PFSK-1 (cell line): ENCODE measurements at regions not wholly inside any gene's neighbourhood (a gene's known extent, or its start where the extent isn't known, plus 50 kb on each side); places are given as distances from the start of the nearest gene placed in this dataset.

ENCODE experiments used
- FOXP2 ChIP-seq: optimal IDR thresholded peaks from 2 replicates; pipeline ENCODE3; 2011; ENCODE audit warnings: borderline replicate concordance, control low read depth, inconsistent platforms; ENCODE audit not compliant: insufficient read depth; ENCODE audit errors: extremely low read length, extremely low read depth
- POLR2AphosphoS5 ChIP-seq: IDR thresholded peaks from 2 replicates; pipeline ENCODE4 v1.6.1; 2012; ENCODE audit warnings: low read depth, mild to moderate bottlenecking, control low read depth, low read length, moderate library complexity
- SIN3A ChIP-seq: IDR thresholded peaks from 2 replicates; pipeline ENCODE4 v1.6.1; 2012; ENCODE audit warnings: mild to moderate bottlenecking, low read length, moderate library complexity, borderline replicate concordance; ENCODE audit not compliant: insufficient read depth
- TAF1 ChIP-seq: IDR thresholded peaks from 2 replicates; pipeline ENCODE4 v1.6.1; 2012; ENCODE audit warnings: low read length, control low read depth, borderline replicate concordance; ENCODE audit not compliant: insufficient read depth
- TF ChIP-seq, protein P1 (sequence below), 2 experiments: IDR thresholded peaks; 2 replicates each; pipeline versions ENCODE4 v1.6.1 to v1.8.0; 2011 to 2012; ENCODE audit warnings: low read depth in 2 of 2, low read length in 2 of 2, control low read depth in 1 of 2, inconsistent platforms in 1 of 2, mild to moderate bottlenecking in 1 of 2, moderate library complexity in 1 of 2; ENCODE audit not compliant: insufficient read depth in 1 of 2

DNA sequence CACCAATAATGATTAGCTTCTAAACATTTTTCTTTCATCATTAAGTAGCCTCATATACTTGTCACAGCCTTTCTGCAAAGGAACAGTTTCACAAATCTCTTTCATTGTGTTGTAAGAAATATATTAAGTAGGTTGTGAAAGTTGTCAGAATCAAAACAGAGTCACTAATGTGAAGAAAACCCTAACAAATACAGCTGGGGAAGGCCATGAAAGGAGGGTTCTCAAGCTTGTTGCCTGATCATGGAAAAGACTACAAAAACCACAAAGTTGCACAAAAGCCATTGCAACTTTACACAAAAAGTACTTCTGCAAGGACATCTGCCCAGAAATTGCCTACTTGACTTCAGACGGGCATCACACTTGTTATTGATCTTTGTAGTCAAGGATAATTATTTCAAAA lies 216.1 kb downstream of the ALDH8A1 start:
- TF ChIP-seq POLR2AphosphoS5: no peak
- TF ChIP-seq TAF1: no peak
- TF ChIP-seq SIN3A: no peak
- TF ChIP-seq, protein P1, sequence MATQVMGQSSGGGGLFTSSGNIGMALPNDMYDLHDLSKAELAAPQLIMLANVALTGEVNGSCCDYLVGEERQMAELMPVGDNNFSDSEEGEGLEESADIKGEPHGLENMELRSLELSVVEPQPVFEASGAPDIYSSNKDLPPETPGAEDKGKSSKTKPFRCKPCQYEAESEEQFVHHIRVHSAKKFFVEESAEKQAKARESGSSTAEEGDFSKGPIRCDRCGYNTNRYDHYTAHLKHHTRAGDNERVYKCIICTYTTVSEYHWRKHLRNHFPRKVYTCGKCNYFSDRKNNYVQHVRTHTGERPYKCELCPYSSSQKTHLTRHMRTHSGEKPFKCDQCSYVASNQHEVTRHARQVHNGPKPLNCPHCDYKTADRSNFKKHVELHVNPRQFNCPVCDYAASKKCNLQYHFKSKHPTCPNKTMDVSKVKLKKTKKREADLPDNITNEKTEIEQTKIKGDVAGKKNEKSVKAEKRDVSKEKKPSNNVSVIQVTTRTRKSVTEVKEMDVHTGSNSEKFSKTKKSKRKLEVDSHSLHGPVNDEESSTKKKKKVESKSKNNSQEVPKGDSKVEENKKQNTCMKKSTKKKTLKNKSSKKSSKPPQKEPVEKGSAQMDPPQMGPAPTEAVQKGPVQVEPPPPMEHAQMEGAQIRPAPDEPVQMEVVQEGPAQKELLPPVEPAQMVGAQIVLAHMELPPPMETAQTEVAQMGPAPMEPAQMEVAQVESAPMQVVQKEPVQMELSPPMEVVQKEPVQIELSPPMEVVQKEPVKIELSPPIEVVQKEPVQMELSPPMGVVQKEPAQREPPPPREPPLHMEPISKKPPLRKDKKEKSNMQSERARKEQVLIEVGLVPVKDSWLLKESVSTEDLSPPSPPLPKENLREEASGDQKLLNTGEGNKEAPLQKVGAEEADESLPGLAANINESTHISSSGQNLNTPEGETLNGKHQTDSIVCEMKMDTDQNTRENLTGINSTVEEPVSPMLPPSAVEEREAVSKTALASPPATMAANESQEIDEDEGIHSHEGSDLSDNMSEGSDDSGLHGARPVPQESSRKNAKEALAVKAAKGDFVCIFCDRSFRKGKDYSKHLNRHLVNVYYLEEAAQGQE (IDR thresholded peaks at IDR 0.05; ENCODE audit: insufficient read depth in 1 of 2, low read depth in 2 of 2, low read length in 2 of 2): no peak
- no peak for TF ChIP-seq FOXP2

DNA sequence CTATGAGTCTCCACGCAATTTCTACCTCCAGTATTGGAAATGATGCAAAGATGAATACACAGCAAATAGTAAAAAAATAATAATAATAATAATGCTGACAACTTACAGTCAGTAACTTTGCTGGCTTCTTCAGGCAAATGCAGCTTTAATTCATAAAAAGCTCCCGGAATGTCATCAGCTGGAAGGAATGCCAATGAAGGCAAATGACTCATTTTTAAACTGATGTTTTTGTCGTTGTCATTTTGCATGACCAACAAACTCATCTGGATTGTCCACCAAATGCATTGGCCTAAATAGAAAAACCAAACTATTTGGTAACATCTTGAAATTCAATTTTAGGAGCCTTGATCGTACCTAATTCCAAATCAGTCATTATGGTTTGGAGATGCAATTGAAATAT lies 217.1 kb downstream of the ALDH8A1 start:
- no peak for TF ChIP-seq POLR2AphosphoS5
- TF ChIP-seq, protein P1 (IDR thresholded peaks at IDR 0.05; ENCODE audit: insufficient read depth in 1 of 2, low read depth in 2 of 2, low read length in 2 of 2): no peak
- no peak for TF ChIP-seq TAF1
- no peak for TF ChIP-seq SIN3A
- no peak for TF ChIP-seq FOXP2

DNA sequence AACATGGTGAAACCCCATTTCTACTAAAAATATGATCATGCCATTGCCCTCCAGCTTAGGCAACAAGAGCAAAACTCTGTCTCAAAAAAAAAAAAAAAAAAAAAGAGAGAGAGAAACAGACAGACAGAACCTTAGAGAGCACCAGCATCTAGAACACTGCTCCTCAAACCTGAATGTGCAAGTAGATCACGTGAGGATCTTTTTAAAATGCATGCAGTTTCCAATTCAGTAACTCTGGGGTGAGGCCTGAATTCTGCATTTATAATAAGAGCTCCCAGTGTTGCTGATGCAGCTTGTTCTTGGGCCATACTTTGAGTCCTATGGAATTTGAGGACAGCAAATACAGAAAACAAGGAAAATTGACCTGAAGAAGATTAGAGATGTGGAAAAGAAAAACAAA lies 218.3 kb downstream of the ALDH8A1 start:
- TF ChIP-seq TAF1 (no peak), POLR2AphosphoS5 (no peak), SIN3A (no peak), FOXP2 (no peak)
- TF ChIP-seq, protein P1 (IDR thresholded peaks at IDR 0.05; ENCODE audit: insufficient read depth in 1 of 2, low read depth in 2 of 2, low read length in 2 of 2): no peak

DNA sequence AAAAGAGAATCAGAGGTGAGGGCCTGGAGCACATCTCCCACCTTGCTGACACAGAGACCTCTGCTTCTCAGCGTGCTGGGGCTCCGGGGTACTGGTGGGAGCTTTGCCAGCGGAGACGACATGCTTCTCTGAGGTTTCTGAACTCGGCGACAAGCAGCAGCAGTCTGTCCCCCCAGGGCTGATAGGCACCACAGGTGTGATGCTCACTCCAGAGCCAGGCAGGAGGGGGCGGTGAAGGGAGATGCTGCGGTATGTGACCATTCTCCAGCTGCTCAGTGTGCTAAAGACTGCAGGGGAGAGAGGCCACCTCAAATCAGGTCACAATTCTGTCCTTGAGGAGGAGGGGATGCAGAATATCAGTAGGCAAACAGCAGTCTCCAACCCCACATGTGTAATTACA lies 219.9 kb downstream of the ALDH8A1 start:
- TF ChIP-seq SIN3A: no peak
- TF ChIP-seq TAF1: no peak
- TF ChIP-seq, protein P1 (IDR thresholded peaks at IDR 0.05; ENCODE audit: insufficient read depth in 1 of 2, low read depth in 2 of 2, low read length in 2 of 2): no peak
- TF ChIP-seq FOXP2: no peak
- no peak for TF ChIP-seq POLR2AphosphoS5

DNA sequence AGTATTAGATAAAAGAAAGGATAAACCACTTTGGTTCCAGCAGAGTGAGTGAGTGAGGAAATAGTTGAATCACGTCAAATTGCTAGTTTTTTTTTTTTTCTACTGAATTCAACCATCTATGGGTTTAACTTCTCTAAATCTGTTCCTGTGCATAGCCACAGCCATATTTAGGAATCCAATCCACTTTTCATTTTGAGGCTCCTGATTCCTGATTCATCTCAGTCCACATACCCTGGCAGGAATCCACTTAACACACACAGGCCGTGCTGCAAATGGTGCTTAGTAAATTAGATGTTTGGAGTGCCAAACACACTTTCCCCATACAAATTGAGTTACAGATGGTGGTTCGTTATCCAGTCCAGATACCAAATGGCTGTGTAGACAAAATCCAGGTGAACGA lies 220.3 kb downstream of the ALDH8A1 start:
- TF ChIP-seq SIN3A (no peak), FOXP2 (no peak), TAF1 (no peak), POLR2AphosphoS5 (no peak)
- TF ChIP-seq, protein P1 (IDR thresholded peaks at IDR 0.05; ENCODE audit: insufficient read depth in 1 of 2, low read depth in 2 of 2, low read length in 2 of 2): no peak
